ENCODE measurements at regions not wholly inside any gene's neighbourhood (a gene's known extent, or its start where the extent isn't known, plus 50 kb on each side); places are given as distances from the start of the nearest gene placed in this dataset.
A peak's percentile ranks its signal among the peaks of the same experiment; 100 is the strongest.
"Not testable (repeated sequence)": the region's sequence is repeated elsewhere in the genome, so short reads cannot be mapped to it uniquely, and the experiment has no call there.

GRCh38 chr3:147153830-147154539 lies 252.4 kb downstream of the ZIC4 start:
- no peak for DNase-seq (ENCODE audit: low spot score)

- no peak for DNase-seq (ENCODE audit: low spot score)
Observed at GRCh38 chr3:147152476-147152875, 253.9 kb downstream of the ZIC4 start.

GRCh38 chr3:147141516-147142288 lies 264.6 kb downstream of the ZIC4 start:
- DNase-seq (ENCODE audit: low spot score), result no peak

- DNase-seq (ENCODE audit: low spot score), result no peak
Observed at GRCh38 chr3:147139341-147139740, 267.0 kb downstream of the ZIC4 start.

- no peak for DNase-seq (ENCODE audit: low spot score)
Observed at GRCh38 chr3:147132168-147132567, 274.2 kb downstream of the ZIC4 start.

GRCh38 chr3:147130461-147130860 lies 275.9 kb downstream of the ZIC4 start:
- DNase-seq (ENCODE audit: low spot score), result no peak

GRCh38 chr3:147129665-147130064 lies 276.7 kb downstream of the ZIC4 start:
- DNase-seq (ENCODE audit: low spot score), result no peak

GRCh38 chr3:147122350-147122749 lies 284.0 kb downstream of the ZIC4 start:
- DNase-seq (ENCODE audit: low spot score), result no peak

- DNase-seq (ENCODE audit: low spot score), result peak; percentile 4
Observed at GRCh38 chr3:147119989-147120388, 286.4 kb downstream of the ZIC4 start.

- DNase-seq (ENCODE audit: low spot score), result no peak
Observed at GRCh38 chr3:147119346-147119745, 287.0 kb downstream of the ZIC4 start.

GRCh38 chr3:147118611-147119010 lies 287.7 kb downstream of the ZIC4 start:
- no peak for DNase-seq (ENCODE audit: low spot score)

GRCh38 chr3:147117631-147118030 lies 288.7 kb downstream of the ZIC4 start:
- no peak for DNase-seq (ENCODE audit: low spot score)

GRCh38 chr3:147113293-147114044 lies 292.9 kb downstream of the ZIC4 start:
- DNase-seq (ENCODE audit: low spot score), result no peak

- no peak for DNase-seq (ENCODE audit: low spot score)
Observed at GRCh38 chr3:147099076-147099475, 307.3 kb downstream of the ZIC4 start.

- DNase-seq (ENCODE audit: low spot score), result no peak
Observed at GRCh38 chr3:147090461-147090860, 315.9 kb downstream of the ZIC4 start.

- DNase-seq (ENCODE audit: low spot score), result peak; percentile 2
Observed at GRCh38 chr3:147089286-147089685, 317.1 kb downstream of the ZIC4 start.

- not testable (repeated sequence) for DNase-seq (ENCODE audit: low spot score)
Observed at GRCh38 chr3:147059500-147059899, 346.8 kb downstream of the ZIC4 start.

GRCh38 chr3:147049821-147050220 lies 356.5 kb downstream of the ZIC4 start:
- no peak for DNase-seq (ENCODE audit: low spot score)

- DNase-seq (ENCODE audit: low spot score), result no peak
Observed at GRCh38 chr3:147049305-147049704, 357.0 kb downstream of the ZIC4 start.

- no peak for DNase-seq (ENCODE audit: low spot score)
Observed at GRCh38 chr3:147046916-147047315, 359.4 kb downstream of the ZIC4 start.

GRCh38 chr3:147038481-147038880 lies 367.9 kb downstream of the ZIC4 start:
- no peak for DNase-seq (ENCODE audit: low spot score)

- DNase-seq (ENCODE audit: low spot score), result no peak
Observed at GRCh38 chr3:147034359-147034758, 372.0 kb downstream of the ZIC4 start.

GRCh38 chr3:147030274-147030673 lies 376.1 kb downstream of the ZIC4 start:
- DNase-seq (ENCODE audit: low spot score), result no peak
